ENCODE measurements at regions not wholly inside any gene's neighbourhood (a gene's known extent, or its start where the extent isn't known, plus 50 kb on each side); places are given as distances from the start of the nearest gene placed in this dataset.

- TF ChIP-seq ETS1 (IDR thresholded peaks at IDR 0.05) (no peak), NANOG (IDR thresholded peaks at IDR 0.05; ENCODE audit: borderline replicate concordance) (no peak), POLR2AphosphoS5 (IDR thresholded peaks at IDR 0.05; ENCODE audit: low read depth) (no peak), CREB1 (CRISPR knock-in tag; IDR thresholded peaks at IDR 0.05; ENCODE audit: low read depth) (no peak), REST (IDR thresholded peaks at IDR 0.05; ENCODE audit: unreplicated experiment) (no peak)
Measured at GRCh38 chr7:46387646-46388045, 466.6 kb upstream of the IGFBP3 start (continued).

GRCh38 chr7:46386428-46387399 is 465.6 kb upstream of the IGFBP3 start:
- peaks cover 4% of the 10 kb centered on the region; the same call in 1 of the 3 replicates for H3K9me3 Mint-ChIP-seq
- TF ChIP-seq POLR2AphosphoS5 (IDR thresholded peaks at IDR 0.05; ENCODE audit: low read depth): no peak
- TF ChIP-seq NANOG (IDR thresholded peaks at IDR 0.05; ENCODE audit: borderline replicate concordance): no peak
- no peak for TF ChIP-seq STAT1 (IDR thresholded peaks at IDR 0.05; ENCODE audit: unreplicated experiment)
- TF ChIP-seq REST (IDR thresholded peaks at IDR 0.05; ENCODE audit: unreplicated experiment): no peak
- no peak for TF ChIP-seq ZNF114 (CRISPR knock-in tag; IDR thresholded peaks at IDR 0.05)
- no peak for TF ChIP-seq EZH2phosphoT487 (IDR thresholded peaks at IDR 0.05; ENCODE audit: unreplicated experiment)
- no peak for TF ChIP-seq ZNF331 (CRISPR knock-in tag; IDR thresholded peaks at IDR 0.05; ENCODE audit: low read depth)
- no peak for TF ChIP-seq CTCF (conservative IDR thresholded peaks at IDR 0.05; ENCODE audit: low read depth in 2 of 2)
- no peak for TF ChIP-seq CREB1 (CRISPR knock-in tag; IDR thresholded peaks at IDR 0.05; ENCODE audit: low read depth)
- TF ChIP-seq ETS1 (IDR thresholded peaks at IDR 0.05): no peak
- TF ChIP-seq EZH2 (IDR thresholded peaks at IDR 0.05; ENCODE audit: low read depth, unreplicated experiment): no peak

More at GRCh38 chr7:46386428-46387399, 465.6 kb upstream of the IGFBP3 start:
- H3K27ac ChIP-seq (ENCODE audit: low read depth): no peak overlapping the region
- no peak overlapping the region for H3K4me3 ChIP-seq
- DNase-seq (ENCODE audit: low spot score) (no peak), ATAC-seq (no peak)
- no peaks in the 10 kb centered on the region for H3K4me1 ChIP-seq (ENCODE audit: insufficient read depth)
- H3K4me2 ChIP-seq: no peak overlapping the region
- H3K36me3 Mint-ChIP-seq (ENCODE audit: low read depth): no peaks in the 10 kb centered on the region
- H3K9me2 ChIP-seq (ENCODE audit: insufficient read depth): peaks cover 3% of the 10 kb centered on the region; the same call in 1 of the 2 replicates
- no peaks in the 10 kb centered on the region for H3K36me3 ChIP-seq (ENCODE audit: insufficient read depth)
- no peaks in the 10 kb centered on the region for H3F3A ChIP-seq (replicated peaks; ENCODE audit: low read depth)
- peaks cover 4% of the 10 kb centered on the region for H3K27me3 Mint-ChIP-seq (ENCODE audit: insufficient read depth, low read depth, poor library complexity)
- H3K27ac Mint-ChIP-seq: no peak overlapping the region
- no peaks in the 10 kb centered on the region for H3K27me3 ChIP-seq (ENCODE audit: insufficient read depth)
- H3K4me3 Mint-ChIP-seq: no peak overlapping the region
- no peak overlapping the region for H2AFZ ChIP-seq
- no peaks in the 10 kb centered on the region; the same call in 2 of the 3 replicates for H3K4me1 Mint-ChIP-seq
- no peaks in the 10 kb centered on the region for H3K79me2 ChIP-seq (replicated peaks; ENCODE audit: insufficient read depth)
- no peaks in the 10 kb centered on the region for H4K20me1 ChIP-seq (replicated peaks; ENCODE audit: insufficient read depth)
